ENCODE measurements at regions not wholly inside any gene's neighbourhood (a gene's known extent, or its start where the extent isn't known, plus 50 kb on each side); places are given as distances from the start of the nearest gene placed in this dataset.

- no peak for TF ChIP-seq GRHL2 (CRISPR knock-in tag; IDR thresholded peaks at IDR 0.05; ENCODE audit: insufficient replicate concordance, severe bottlenecking)
- TF ChIP-seq CTCF (IDR thresholded peaks at IDR 0.05), result no peak
- no peak for TF ChIP-seq CBFB (CRISPR knock-in tag; IDR thresholded peaks at IDR 0.05; ENCODE audit: low read depth)
- TF ChIP-seq RORB (CRISPR knock-in tag; IDR thresholded peaks at IDR 0.05), result no peak
Measured at GRCh38 chr1:47685763-47686066, 247.9 kb downstream of the FOXD2 start.

Measured in WTC11 (cell line).